Spleen (tissue), 11 donors: ENCODE measurements at regions not wholly inside any gene's neighbourhood (a gene's known extent, or its start where the extent isn't known, plus 50 kb on each side); places are given as distances from the start of the nearest gene placed in this dataset.

Experiments used
- DNase-seq: peaks from one replicate; pipeline ENCODE4 v3.0.0-alpha.2; 2020
- H3K27ac ChIP-seq, 8 donors: fragments of 200-600 bp; sonication (generic) in 7 of 8; 1 replicate in 4 of 8; 2 replicates in 4 of 8; pipeline versions ENCODE4 v1.5.0 to v1.8.0; 2016 to 2021; ENCODE audit warnings: inconsistent platforms in 4 of 8, mild to moderate bottlenecking in 4 of 8, moderate library complexity in 1 of 8
- H3K27me3 ChIP-seq, 7 donors: fragments of 200-600 bp; sonication (generic) in 6 of 7; replicated peaks in 1 of 7; 1 replicate in 4 of 7; 2 replicates in 3 of 7; pipeline versions ENCODE4 v1.5.0 to v1.8.0; 2016 to 2021; ENCODE audit warnings: inconsistent platforms in 3 of 7, mild to moderate bottlenecking in 1 of 7
- H3K36me3 ChIP-seq, 6 donors: fragments of 200-600 bp; sonication (generic) in 5 of 6; 1 replicate in 4 of 6; 2 replicates in 2 of 6; pipeline versions ENCODE4 v1.5.0 to v1.8.0; 2016 to 2021; ENCODE audit warnings: inconsistent platforms in 2 of 6
- H3K4me1 ChIP-seq, 6 donors: fragments of 200-600 bp; sonication (generic) in 5 of 6; 1 replicate in 3 of 6; 2 replicates in 3 of 6; pipeline versions ENCODE4 v1.5.0 to v1.8.0; 2016 to 2021; ENCODE audit warnings: inconsistent platforms in 3 of 6
- H3K4me3 ChIP-seq, 8 donors: fragments of 200-600 bp; sonication (generic) in 7 of 8; 1 replicate in 4 of 8; 2 replicates in 4 of 8; pipeline versions ENCODE4 v1.5.0 to v1.8.0; 2016 to 2021; ENCODE audit warnings: inconsistent platforms in 4 of 8, mild to moderate bottlenecking in 4 of 8, moderate library complexity in 2 of 8
- H3K9me3 ChIP-seq, 8 donors: fragments of 200-600 bp; sonication (generic) in 7 of 8; 1 replicate in 4 of 8; 2 replicates in 4 of 8; pipeline versions ENCODE4 v1.5.0 to v1.8.0; 2016 to 2021; ENCODE audit warnings: inconsistent platforms in 4 of 8
- CTCF ChIP-seq, 11 experiments: fragments of 200-600 bp in 7 of 11; fragments of 450-650 bp in 4 of 11; sonication (generic) in 4 of 11; IDR thresholded peaks in 8 of 11; conservative IDR thresholded peaks in 3 of 11; 1 replicate in 7 of 11; 2 replicates in 4 of 11; pipeline versions ENCODE4 v1.4.0 to v1.8.0; 2016 to 2021; ENCODE audit warnings: antibody characterized with exemption in 11 of 11, inconsistent platforms in 4 of 11, mild to moderate bottlenecking in 1 of 11
- POLR2A ChIP-seq, 3 donors: fragments of 450-650 bp; IDR thresholded peaks; one replicate each; pipeline ENCODE4 v1.5.1; 2017; ENCODE audit warnings: antibody characterized with exemption in 3 of 3, mild to moderate bottlenecking in 1 of 3
- POLR2AphosphoS5 ChIP-seq, 3 donors: sonication (generic); formaldehyde crosslinking; IDR thresholded peaks; one replicate each; pipeline ENCODE4 v1.5.1; 2017; ENCODE audit warnings: antibody characterized with exemption in 3 of 3
- WGBS, 5 donors: extraction: QIAGEN DNeasy Blood & Tissue Kit in 3 of 5; methylation state at CpG; one replicate each; pipeline versions ENCODE4 v1.1.5 to v1.1.7; 2013 to 2018; 5-methylcytosine and 5-hydroxymethylcytosine counted together
- intact Hi-C: fragments of 100-400 bp; cut with DNase I; formaldehyde crosslinking; loops from one replicate; pipeline ENCODE4 v1.15.0; 2023; ENCODE audit warnings: low total_unique reads
- donor health status: healthy with polysubstance abuse.
- donor health status: DM: no; HTN: no; CAD: no; lungs with moderate emphysema.
- donor health status: DM: no; HTN: no; CAD: no.
- donor health status: Bipolar disorder and iron deficiency.
- donor health status: healthy.
- donor health status: DM: no; HTN: no; CAD: no.
- donor health status: DM: yes; HTN: yes; CAD: no.

GRCh38 chr7:11221984-11222383 lies 248.3 kb downstream of the PHF14 start:
- no peak overlapping the region for H3K4me3 ChIP-seq
- no peaks in the 10 kb centered on the region for H3K27me3 ChIP-seq
- peaks cover 0 to 14% (median 0%) of the 10 kb centered on the region in 6 donors for H3K4me1 ChIP-seq
- TF ChIP-seq CTCF (IDR thresholded peaks at IDR 0.05 in 8 of 11, conservative IDR thresholded peaks at IDR 0.05 in 3 of 11) (no peak), POLR2AphosphoS5 (IDR thresholded peaks at IDR 0.05) (no peak), POLR2A (IDR thresholded peaks at IDR 0.05) (no peak)
- no peak for DNase-seq
- intact Hi-C loops, result no loop called here
- no peak overlapping the region for H3K27ac ChIP-seq
- 32 to 61% (median 50%) methylated on average over 6 of the region's 6 CpGs for WGBS, 5 donors
- H3K36me3 ChIP-seq, result no peaks in the 10 kb centered on the region
- H3K9me3 ChIP-seq, result peaks cover 0 to 8% (median 0%) of the 10 kb centered on the region in 8 donors

GRCh38 chr7:11224535-11224934 lies 250.9 kb downstream of the PHF14 start:
- DNase-seq, result no peak
- no peaks in the 10 kb centered on the region for H3K36me3 ChIP-seq
- no peaks in the 10 kb centered on the region for H3K27me3 ChIP-seq
- no peak overlapping the region for H3K4me3 ChIP-seq
- intact Hi-C loops, result no loop called here
- H3K4me1 ChIP-seq, result peaks cover 0 to 14% (median 0%) of the 10 kb centered on the region in 6 donors
- H3K9me3 ChIP-seq, result no peaks in the 10 kb centered on the region
- no peak overlapping the region for H3K27ac ChIP-seq
- TF ChIP-seq POLR2AphosphoS5 (IDR thresholded peaks at IDR 0.05), result no peak
- no peak for TF ChIP-seq CTCF (IDR thresholded peaks at IDR 0.05 in 8 of 11, conservative IDR thresholded peaks at IDR 0.05 in 3 of 11)
- TF ChIP-seq POLR2A (IDR thresholded peaks at IDR 0.05), result no peak

- no peaks in the 10 kb centered on the region for H3K9me3 ChIP-seq
- no peak overlapping the region for H3K4me3 ChIP-seq
- no peaks in the 10 kb centered on the region for H3K36me3 ChIP-seq
- no peaks in the 10 kb centered on the region for H3K27me3 ChIP-seq
- H3K27ac ChIP-seq, result no peak overlapping the region
- no peaks in the 10 kb centered on the region for H3K4me1 ChIP-seq
- WGBS, 5 donors, result 32 to 73% (median 45%) methylated on average over 2 of the region's 2 CpGs
- TF ChIP-seq CTCF (IDR thresholded peaks at IDR 0.05 in 8 of 11, conservative IDR thresholded peaks at IDR 0.05 in 3 of 11) (no peak), POLR2A (IDR thresholded peaks at IDR 0.05) (no peak), POLR2AphosphoS5 (IDR thresholded peaks at IDR 0.05) (peak in 1 of 3 donors; percentile 16)
- intact Hi-C loops, result no loop called here
- no peak for DNase-seq
Measured at GRCh38 chr7:11228515-11228914, 254.8 kb downstream of the PHF14 start.

GRCh38 chr7:11231190-11231589 lies 257.5 kb downstream of the PHF14 start:
- Histone ChIP-seq H3K27ac (no peak overlapping the region), H3K9me3 (no peaks in the 10 kb centered on the region), H3K36me3 (no peaks in the 10 kb centered on the region), H3K4me1 (no peaks in the 10 kb centered on the region), H3K27me3 (no peaks in the 10 kb centered on the region), H3K4me3 (no peak overlapping the region)
- no peak for TF ChIP-seq CTCF (IDR thresholded peaks at IDR 0.05 in 8 of 11, conservative IDR thresholded peaks at IDR 0.05 in 3 of 11)
- no peak for TF ChIP-seq POLR2AphosphoS5 (IDR thresholded peaks at IDR 0.05)
- TF ChIP-seq POLR2A (IDR thresholded peaks at IDR 0.05), result no peak
- WGBS, 5 donors, result 35 to 64% (median 49%) methylated on average over 1 of the region's 1 CpG
- DNase-seq, result no peak
- intact Hi-C loops, result no loop called here
